Activated naive CD4-positive, alpha-beta T cell (primary cell): ENCODE measurements at regions not wholly inside any gene's neighbourhood (a gene's known extent, or its start where the extent isn't known, plus 50 kb on each side); places are given as distances from the start of the nearest gene placed in this dataset.

Experiments used
- DNase-seq, 4 experiments: peaks; one replicate each; lab custom pipeline; 2025; lab: John Stamatoyannopoulos, UW

GRCh38 chr3:103342205-103342731 is 907.5 kb downstream of the ZPLD1 start:
- no peak for DNase-seq

DNA sequence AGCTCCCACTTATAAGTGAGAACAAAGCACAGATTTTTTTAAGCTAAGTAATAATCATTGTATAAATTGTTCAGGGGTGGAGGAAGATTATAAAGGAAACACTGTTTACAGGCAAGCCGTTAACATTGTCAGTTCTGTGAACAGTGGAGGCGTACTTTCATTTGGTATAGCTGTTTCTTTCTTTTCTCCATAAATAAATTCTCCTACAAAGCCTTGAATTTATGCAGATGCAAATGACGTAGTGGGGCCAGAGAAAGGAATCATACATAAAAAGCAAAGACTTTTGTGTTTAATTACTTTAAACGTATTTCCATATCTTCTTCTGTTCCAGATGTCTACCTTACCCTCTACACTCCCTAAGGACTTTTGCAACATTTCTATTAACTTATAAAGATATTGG is 914.9 kb downstream of the ZPLD1 start:
- no peak for DNase-seq

DNA sequence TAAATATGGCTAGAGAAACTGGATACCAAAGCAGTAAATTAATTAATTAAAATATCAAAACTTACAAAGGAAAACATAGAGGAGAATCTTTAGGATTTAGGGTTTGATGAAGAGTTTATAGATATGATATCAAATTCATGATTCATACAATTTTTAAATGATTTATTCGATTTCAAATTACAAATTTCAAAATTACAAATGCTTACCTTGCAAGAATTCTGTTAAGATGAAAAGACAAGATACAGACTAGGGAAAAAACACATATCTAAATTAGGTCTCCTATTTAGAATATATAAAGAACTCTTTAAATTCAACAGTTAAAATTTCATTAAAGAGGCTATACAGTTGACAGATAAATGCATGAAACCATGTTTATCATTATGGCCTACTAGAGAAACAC is 930.7 kb downstream of the ZPLD1 start:
- no peak for DNase-seq

DNA sequence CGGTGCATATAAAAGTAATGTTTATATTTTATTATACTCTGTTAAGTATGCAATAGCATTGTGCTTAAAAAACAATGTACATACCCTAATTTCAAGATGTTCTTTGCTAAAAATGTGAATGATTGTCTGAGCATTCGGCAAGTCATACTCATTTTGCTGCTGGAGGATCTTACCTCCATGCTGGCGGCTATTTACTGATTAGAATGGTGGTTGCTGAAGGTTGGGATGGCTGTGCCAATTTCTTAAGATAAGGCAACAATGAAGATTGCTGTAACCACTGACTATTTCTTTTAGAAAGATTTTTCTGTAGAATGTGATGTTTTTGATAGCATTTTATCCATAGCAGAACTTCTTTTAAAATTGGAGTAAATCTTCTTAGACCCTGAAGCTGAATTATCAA is 932.7 kb downstream of the ZPLD1 start:
- DNase-seq = no peak

- DNase-seq = no peak
Measured at GRCh38 chr3:103371411-103371810, 936.6 kb downstream of the ZPLD1 start.

GRCh38 chr3:103372031-103372430 is 937.2 kb downstream of the ZPLD1 start:
- no peak for DNase-seq

DNA sequence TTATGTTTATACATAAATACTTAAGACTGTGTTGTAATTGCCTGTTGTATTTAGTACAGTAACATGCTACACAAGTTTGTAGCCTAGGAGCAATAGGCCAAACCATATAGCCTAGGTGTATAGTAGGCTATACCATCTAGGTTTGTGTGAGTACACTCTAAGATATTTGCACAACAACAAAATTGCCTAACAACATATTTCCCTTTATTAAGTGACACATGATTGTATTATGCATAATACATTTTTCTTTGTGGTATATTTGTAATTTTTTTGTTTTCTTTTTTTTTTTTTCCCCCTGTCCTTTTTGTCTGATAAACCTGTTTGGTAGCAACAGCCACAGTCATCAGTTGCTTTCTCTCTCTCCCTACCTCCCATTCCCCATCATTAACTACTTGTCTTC is 945.6 kb downstream of the ZPLD1 start:
- no peak for DNase-seq

GRCh38 chr3:103381296-103382079 is 946.7 kb downstream of the ZPLD1 start:
- DNase-seq = no peak

DNA sequence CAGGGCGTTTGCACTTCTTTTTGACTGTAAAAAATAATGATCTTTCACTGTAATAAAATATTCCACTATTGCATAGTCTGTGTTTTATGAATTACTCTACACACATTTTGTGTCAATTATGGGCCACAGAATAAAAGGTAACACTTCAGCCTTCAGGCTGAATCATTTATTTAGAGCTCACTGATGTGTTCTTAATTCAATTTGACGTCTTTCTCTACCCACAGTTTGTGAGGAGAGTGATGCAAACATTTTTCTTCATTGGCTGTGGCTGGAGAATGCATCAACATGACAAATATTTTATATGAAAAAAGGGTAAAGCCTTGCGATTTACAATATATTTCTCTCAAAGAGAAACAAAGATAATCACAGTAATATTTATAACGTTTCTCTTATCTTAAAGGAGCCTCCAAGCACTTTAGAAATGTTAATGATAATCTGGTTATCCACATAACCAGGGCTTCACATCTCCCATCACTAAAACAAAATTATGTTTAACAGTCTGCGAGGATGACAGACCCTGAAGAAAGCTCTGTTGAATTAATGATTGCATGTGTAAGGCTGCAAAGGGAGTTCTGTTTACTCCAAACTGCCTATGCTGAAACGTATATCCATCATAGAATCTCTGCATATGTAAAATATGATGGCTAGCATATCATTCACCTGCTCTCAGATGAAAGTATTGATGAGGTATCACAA is 951.3 kb downstream of the ZPLD1 start:
- DNase-seq = no peak

- DNase-seq = no peak
Measured at GRCh38 chr3:103388214-103388613, 953.4 kb downstream of the ZPLD1 start.

DNA sequence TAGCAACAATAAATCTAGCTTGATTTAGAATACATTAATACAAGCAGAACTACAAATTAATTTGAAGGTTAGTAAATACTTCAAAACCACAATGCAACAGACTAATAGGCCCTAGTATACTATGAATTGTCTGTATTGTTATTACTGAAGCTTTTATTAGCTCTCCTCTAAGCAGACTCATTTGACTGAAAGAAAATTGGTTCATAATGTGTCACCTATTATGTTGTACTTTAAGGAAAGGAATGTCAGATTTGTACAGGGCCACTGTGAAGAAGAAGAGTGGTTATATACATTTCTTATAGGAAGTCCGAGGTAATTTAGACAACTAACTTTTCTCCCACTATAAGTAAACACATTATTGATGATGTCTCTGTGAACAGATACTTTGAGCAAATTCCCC is 954.5 kb downstream of the ZPLD1 start:
- DNase-seq = no peak

DNA sequence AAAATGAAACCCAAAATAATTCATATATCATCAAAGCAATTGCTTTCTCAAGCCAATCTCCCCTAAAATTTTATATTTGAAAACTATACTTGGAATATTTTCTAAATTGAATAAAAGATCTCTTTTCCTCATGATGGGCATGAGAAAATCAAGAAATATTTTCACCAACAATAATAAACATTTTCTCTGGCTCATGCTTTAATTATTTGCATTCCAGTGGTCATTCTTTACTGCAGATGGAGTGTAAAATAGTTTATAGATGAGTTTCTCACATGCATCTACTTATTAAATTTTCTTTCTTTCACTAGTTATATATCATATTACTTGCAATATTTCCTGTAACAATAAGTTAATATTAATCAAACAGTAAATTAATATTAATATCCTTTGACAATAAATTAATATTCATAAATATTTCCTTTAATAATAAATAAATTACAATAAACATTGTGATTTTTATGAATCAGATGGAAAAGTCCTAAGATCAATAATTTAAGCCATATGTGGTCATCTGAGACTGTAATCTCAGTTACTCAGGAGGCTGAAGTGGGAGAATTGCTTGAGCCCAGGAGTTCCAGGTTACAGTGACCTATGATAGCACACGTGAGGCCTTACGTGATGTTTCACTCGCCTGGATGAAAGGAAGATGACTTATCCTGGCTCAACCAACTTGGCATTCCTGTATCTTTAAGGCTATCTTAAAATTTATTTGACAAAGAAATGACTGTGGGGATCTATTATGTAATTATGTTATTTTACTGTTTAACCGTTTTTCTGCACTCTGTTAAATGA is 958.8 kb downstream of the ZPLD1 start:
- DNase-seq = no peak

GRCh38 chr3:103403191-103403590 is 968.4 kb downstream of the ZPLD1 start:
- no peak for DNase-seq

DNA sequence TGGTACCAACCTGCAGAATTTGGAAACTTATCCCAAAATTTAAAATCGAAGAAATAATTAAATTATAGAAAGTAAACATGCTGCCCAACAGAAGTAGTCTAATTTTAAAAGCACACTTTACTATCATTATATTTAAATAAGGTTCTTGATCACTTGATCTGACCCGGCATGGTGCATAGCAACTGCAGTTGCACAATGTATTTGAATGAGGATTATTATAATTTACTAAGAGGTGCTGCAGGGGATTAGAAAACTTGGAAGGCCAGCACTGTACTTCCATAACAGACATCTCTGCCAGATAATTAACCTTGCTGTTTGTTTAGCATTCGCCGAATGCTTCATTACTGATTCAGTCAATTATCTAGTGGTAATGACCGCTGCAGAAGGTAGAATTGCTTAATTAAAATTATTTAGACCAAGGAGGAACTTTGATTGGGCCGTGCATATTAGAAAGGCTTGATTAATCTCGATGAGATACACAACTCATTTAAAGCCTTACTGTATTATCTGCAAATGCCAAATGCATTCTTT is 971.6 kb downstream of the ZPLD1 start:
- DNase-seq = no peak

DNA sequence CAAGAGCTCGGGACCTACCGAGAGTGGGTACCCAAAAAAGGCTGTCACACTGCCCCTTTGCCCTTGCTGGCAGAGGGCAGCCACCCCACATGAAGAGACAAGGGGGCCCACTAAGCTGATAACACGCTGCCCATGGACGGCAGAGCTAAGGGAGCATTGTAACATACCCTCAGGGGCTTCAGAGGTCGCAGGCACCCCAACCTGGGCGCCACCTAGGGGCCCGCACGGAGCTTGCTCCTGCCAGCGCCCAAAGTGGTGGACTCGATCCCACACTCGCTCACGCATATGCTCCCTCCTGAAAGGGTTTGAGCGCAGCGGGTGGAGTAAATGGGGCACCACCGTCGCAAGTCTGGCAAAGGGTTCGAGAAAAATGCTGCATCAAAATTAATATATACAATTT is 975.4 kb downstream of the ZPLD1 start:
- DNase-seq = no peak

DNA sequence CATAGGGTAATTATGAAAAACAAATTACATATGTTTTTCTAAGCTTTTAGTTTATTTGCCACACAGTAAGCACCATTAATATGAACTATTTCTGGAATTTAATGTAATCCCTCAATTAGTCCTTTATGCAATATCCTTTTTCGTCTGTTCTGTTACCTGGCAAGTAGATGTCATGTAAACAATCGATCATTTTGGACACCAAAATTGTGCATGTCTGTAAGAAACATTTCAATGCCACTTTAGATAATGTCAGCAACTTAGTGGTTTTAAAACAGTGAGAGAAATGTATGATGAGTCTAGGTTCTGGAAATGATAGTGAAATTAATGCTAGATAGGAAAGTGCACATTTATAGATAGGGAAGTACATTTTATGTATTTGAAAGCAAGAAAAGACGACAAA is 986.6 kb downstream of the ZPLD1 start:
- DNase-seq = no peak

DNA sequence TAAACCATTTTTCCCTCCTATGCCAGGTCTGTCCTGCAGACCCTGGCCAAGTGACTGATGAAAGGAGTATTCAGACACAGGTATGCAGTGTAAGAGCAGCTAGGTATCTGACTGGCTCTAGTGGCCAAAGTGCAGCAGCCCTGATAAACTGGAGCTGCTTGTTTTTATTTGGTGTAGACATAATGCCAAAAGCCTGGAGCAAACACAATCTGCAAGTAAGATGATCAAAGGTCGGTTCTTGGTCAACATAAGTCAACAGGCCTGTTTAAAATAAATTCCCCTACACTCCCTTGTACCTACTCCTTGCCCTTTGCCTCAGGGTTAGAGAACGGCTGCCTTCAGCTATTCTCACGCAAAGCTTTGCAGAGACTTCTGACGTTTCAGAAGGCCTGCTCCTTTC is 1003.1 kb downstream of the ZPLD1 start:
- no peak for DNase-seq

GRCh38 chr3:103440539-103441203 is 1005.9 kb downstream of the ZPLD1 start:
- DNase-seq = no peak

GRCh38 chr3:103446953-103447629 is 1012.3 kb downstream of the ZPLD1 start:
- no peak for DNase-seq

DNA sequence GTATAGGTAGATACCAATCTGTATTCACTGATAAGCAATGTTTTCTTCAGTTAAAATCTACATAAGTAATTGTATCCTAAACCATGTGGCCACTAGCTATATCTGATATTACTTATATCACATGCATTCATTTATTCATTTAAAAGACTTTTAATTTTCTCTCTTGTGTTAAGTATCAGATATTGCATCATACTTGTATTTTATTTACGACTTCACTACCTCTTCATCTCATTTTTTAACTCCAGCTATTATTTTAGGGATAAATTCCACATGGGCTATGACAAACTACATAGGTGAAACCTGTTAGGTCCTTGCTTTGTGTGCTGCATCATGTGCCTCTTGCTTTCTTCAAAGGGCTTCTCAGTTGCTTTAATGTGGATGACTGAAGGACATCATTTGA is 1018.3 kb downstream of the ZPLD1 start:
- no peak for DNase-seq

DNA sequence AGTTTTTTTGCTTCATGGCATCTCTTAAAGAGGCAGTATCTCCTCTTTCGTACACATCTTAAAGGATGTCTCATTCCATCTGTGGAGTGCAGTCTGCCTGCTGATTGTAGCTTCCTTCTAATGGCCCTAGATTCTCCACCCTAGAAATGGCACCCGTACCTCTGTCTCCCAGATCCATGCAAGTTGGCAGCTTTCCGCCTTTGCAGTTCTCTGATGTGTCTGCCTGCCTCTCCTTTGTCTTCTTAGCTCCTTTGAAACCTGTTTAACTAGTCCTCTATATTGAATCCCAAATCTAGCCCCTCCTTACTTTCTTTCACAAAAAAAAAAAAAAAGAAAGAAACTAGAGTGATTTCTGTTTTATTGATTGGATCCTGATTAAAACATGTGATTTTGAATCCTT is 1025.0 kb downstream of the ZPLD1 start:
- DNase-seq = no peak
